HG03103 (cell line): ENCODE measurements at regions not wholly inside any gene's neighbourhood (a gene's known extent, or its start where the extent isn't known, plus 50 kb on each side); places are given as distances from the start of the nearest gene placed in this dataset.

ENCODE experiments used
- ATAC-seq: cut with Tn5 transposase; IDR thresholded peaks from one replicate; pipeline ENCODE4 v1.9.1; 2021; ENCODE audit warnings: low read depth; ENCODE audit not compliant: unreplicated experiment

- ATAC-seq, result no peak
Measured at GRCh38 chr11:11056316-11056715, 198.5 kb upstream of the ZBED5 start.

DNA sequence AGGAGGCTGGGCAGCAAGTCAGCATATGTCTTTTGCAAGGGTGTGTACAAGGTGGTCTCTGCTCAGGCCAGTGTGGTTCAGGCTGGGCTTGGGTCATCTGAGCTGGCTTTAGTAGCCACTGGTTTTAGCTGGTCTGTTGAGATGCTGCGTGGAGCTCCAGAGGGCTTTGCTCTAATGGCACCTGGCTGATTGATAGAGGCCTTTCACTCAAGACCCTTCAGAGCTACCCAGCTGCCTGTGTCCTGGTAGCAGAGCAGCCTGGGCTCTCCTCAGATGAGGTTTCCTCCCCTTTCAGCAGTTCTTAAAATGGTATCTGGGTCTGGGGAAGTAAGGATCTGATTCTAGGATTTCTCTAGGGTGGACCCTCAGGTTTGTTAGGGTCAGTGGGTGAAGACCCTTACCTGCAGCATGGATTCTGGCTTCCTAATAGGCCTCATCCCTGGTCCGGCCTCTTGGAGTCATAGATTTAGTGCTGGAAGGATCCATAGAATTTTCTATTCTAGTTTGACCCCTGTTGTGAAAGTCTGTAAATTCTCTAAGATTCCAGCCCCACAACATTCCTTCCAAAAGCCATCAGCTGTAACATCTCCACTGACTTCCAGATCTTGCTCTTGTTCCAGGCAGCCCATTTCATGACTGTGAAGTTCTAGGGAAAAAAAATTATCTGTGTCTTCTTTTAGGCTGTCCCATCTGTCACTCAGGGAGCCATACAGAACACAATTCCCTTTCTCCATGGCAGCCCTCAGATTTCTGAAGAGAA lies 190.2 kb upstream of the ZBED5 start:
- ATAC-seq, result no peak

DNA sequence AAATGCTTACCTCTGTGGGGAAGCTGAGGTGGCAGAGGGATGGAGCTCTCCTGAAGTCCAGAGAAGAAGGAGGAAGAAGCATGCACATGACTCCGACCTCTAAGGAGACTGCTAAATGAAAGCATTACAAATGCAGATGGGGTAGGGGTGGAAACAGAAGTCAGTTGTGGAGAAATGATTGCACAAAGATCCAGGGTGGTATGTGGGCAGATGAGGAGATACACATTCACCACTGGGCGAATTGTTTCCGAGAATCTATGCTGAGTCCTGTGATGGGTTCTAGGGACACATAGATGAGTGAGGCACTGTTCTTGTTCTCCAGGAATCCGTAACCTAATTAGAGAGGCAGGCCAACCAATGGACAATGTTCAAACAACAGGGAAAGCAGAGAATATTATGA lies 188.9 kb upstream of the ZBED5 start:
- no peak for ATAC-seq

GRCh38 chr11:11045156-11045930 lies 187.5 kb upstream of the ZBED5 start:
- no peak for ATAC-seq

DNA sequence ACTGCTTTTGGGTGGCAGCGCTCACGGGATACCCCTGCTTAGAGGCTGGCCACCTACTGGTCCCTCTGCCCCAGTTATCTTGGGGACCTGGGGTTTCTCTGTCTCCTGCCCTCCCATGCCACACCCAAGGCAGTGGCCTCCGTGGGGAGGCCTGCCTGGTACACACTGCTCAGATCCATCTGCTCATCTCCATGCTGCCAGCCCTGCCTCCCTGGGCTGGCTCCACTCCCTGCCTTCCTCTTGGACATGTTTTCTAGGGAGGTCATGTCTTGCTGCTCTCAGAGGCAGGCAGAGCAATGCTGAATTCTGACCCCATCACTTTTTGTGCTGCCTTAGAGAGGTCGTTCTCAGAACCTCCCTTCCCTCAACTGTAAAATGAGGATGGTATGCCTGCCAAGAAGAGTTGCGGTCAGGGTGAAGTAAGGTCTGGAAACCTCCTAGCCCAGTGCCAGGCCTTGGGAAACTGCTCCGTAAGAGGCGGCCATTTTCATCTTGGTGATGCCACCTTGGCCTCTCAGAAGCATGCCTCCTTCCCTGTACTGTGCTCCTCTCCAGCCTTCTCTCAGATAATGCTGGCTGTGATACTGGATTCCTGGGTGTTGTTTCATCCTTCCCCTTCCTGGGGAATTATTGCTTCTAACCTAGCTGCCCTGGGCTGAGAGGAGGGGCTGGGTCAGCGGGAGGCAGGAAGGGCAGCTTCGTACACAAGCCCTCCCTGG lies 186.4 kb upstream of the ZBED5 start:
- no peak for ATAC-seq

DNA sequence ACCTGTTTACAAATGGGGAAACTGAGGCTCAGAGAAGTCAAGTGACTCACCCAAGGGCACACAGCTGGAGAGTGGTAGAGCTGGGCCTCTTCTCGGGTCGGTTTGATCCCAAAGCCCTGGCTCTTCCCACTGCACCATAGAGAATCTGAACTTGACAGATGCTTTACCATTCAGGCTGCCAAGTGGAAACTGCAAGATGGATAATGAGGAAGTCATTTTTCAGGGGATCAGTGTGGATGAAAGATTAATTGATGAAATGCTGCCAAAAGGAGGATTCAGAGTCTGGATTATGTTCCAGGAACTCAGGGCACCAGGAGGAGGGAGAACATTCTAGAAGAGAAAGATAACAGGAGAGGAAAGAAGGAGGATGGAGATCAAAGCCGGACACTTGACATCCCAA lies 185.9 kb upstream of the ZBED5 start:
- no peak for ATAC-seq

GRCh38 chr11:11039208-11039965 lies 181.5 kb upstream of the ZBED5 start:
- no peak for ATAC-seq

- ATAC-seq, result no peak
Measured at GRCh38 chr11:11038782-11039181, 180.9 kb upstream of the ZBED5 start.

DNA sequence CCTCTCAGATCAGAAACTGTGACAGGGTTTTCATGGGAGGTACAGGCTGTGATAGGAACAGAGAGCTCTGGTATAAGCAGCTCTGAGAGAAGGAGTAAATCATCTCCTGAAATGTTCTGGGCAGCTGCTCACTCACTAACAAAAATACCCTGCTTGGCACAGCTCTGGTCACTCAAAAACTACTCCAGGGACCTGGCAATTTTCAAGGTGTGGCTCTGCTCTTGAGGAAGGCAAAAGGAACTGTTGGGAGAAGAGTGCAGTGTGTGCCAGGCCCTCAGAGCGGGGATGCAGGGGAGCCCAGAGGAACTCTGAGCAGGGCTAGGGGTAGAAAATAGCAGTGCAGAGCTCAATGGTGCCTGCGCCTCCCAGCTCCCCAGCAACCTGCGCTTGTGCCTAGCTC lies 180.5 kb upstream of the ZBED5 start:
- ATAC-seq, result no peak

DNA sequence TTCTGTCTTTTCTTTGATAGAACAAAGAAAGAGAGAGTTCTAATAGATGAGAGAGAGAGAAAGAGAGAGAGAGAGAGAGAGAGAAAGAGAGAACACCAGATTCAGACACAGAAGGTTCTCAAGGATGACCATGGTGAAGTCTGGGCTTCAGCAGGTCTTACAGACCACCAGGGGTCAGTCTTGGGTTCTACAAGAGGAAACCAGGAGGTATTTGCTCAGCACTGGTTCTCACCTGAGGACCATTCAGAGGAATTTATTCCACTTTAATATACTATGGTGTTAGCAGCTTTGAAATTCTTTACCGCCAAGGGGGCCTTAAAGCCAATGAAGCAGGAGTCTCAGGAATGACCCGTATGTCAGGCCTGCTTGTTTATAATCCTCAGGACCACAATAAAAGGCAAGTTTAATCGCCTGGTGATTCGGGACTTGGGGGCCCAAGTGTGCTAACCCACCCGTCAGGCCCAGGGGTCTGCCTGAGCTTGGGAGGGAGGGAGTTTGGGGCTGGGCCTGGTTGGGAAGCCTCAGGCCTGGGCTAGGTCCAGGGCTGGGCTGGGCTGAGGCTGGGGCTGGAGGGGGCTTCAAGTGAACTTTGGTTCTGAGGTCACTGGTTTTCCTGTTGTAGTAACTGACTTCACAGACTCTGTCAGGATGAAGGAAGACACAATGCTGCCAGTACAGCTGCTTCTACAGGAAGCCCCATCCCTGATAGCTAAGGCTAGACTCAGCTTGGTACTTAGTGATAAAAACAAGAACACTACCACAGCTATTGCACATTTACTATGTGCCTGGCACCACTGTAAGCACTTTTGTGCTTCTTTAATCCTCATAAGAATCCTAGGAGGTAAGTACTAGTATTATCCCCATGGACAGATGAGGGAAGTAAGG lies 179.2 kb upstream of the ZBED5 start:
- ATAC-seq, result peak; percentile 58

DNA sequence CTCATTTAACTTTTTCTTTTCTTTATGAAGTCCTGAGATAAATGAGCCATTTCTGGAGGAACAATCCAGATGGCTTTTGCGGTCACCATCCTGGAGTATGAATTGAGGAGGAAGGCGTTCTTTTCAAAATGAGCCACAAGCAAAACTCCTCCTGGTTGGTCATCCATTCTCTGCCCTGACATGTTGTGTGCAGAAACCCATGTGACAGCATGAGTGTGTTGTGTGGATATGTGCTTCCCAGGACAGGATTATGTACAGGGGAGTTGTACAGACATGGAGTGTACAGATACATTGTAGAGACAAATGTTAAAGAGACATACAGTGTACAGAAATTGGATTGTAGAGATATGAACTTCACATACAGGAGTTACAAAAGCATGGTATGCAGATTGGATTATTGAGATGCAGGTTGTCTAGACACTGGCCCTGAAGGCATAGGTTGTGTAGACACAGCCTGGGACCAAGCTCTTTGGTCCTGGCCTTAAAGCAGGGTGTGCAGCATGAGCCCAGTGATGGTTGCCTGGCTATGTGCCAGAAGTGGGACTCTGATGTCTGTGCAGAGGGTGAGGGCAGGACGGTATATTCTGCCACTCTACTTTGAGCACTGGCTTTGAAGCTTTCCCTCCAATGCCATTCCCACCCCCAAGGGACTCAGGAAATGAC lies 178.5 kb upstream of the ZBED5 start:
- ATAC-seq, result no peak

DNA sequence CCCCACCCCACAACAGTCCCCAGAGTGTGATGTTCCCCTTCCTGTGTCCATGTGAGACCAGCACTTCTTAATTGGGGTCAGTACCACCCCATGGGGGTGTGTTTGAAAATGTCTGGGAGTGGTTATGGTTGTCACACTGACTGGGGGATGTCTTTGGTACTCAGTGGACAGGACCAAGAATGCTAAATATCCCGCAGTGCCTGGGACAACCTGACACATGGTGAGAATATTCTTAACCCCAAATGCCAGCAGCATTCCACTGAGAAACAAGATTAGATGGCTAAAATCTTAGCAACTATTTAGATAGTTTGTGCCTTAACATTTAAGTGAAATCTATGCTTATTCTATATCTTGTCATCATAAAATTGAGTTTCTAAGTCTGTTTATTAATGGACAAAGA lies 177.5 kb upstream of the ZBED5 start:
- no peak for ATAC-seq

DNA sequence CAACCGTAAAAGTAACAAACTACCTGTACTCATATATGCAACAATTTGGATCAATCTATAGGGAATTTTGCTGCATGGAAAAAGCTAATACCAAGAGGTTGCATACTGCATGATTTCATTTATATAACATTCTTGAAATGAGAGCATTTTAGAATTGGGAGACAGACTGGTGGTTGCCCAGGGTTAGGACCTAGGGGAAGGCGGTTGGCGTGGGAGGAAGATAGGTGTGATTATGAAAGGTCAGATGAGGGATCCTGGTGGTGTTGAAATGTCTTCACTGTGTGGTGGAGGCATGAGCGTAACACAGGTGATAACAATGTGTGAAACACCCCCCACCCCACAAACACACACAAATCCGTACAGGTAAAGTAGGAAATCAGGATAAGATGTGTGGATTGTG lies 176.6 kb upstream of the ZBED5 start:
- no peak for ATAC-seq

DNA sequence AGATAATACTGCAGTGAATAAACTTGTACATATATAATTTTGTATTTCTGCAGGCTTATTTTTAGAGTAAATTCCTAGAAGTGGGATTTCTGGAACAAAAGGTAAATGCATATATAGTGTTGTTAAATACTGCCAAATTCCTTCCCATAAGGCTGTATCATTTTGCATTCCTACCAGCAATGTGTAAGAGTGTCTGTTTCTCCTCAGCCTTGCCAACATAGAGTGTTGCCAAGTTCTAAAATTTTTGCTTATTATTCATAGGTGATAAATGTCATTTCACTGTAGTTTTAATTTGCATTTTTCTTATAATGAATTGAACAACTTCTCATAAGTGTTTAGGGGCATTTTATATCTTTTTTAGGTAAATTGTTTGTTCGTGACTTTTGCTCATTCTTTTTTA lies 174.2 kb upstream of the ZBED5 start:
- ATAC-seq, result no peak

DNA sequence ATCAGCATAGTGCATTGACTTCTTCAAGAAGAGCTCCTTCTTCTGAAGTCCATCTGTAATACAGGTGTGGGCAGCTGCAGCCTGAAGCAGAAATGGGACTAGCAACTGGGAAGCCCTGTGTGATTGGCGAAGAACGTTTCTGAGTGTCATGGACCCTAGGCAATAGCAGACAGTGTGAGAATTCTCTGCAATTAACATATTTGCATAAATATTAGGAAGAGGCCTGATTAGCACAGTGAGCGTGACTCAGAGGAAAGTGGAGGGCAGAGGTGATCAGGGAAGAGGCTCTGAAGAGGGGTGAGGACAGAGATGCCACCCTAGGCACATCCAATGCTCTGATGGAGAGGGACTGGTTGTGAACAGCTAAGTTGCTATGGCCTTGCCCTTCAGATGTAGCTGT lies 171.2 kb upstream of the ZBED5 start:
- no peak for ATAC-seq

- no peak for ATAC-seq
Measured at GRCh38 chr11:11028017-11028692, 170.3 kb upstream of the ZBED5 start.

GRCh38 chr11:11027288-11027687 lies 169.4 kb upstream of the ZBED5 start:
- no peak for ATAC-seq

GRCh38 chr11:11025087-11025486 lies 167.2 kb upstream of the ZBED5 start:
- no peak for ATAC-seq
